ENCODE measurements at regions not wholly inside any gene's neighbourhood (a gene's known extent, or its start where the extent isn't known, plus 50 kb on each side); places are given as distances from the start of the nearest gene placed in this dataset.

DNA sequence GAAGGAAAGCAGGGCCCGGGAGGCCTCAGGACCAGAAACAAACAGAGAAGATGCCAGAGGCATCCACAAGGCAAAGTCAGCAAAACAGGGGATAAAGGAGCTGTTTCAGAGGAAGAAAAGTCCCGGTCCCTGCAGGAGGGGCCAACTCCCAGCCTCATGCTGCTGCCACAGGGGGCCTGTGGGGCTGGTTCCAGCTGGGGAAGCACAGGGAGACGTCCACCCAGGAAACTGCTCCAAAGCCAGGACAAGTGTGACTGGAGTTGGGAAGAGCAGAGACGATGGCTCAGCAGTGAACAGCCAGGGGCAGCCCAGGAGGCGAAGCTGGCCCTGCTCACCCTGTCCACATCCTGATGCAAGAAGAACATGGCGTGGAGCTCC lies 454.4 kb downstream of the BRD1 start:
- CTCF ChIA-PET = no interaction called here
- Histone ChIP-seq H3K27me3 (ENCODE audit: control insufficient read depth, insufficient read depth, low read length) (no peaks in the 10 kb centered on the region), H3K4me3 (ENCODE audit: low read depth, low read length) (no peak overlapping the region), H3K36me3 (ENCODE audit: control insufficient read depth, insufficient read depth, low read length) (no peaks in the 10 kb centered on the region)
- POLR2A ChIA-PET = no interaction called here
- TF ChIP-seq, protein P1, sequence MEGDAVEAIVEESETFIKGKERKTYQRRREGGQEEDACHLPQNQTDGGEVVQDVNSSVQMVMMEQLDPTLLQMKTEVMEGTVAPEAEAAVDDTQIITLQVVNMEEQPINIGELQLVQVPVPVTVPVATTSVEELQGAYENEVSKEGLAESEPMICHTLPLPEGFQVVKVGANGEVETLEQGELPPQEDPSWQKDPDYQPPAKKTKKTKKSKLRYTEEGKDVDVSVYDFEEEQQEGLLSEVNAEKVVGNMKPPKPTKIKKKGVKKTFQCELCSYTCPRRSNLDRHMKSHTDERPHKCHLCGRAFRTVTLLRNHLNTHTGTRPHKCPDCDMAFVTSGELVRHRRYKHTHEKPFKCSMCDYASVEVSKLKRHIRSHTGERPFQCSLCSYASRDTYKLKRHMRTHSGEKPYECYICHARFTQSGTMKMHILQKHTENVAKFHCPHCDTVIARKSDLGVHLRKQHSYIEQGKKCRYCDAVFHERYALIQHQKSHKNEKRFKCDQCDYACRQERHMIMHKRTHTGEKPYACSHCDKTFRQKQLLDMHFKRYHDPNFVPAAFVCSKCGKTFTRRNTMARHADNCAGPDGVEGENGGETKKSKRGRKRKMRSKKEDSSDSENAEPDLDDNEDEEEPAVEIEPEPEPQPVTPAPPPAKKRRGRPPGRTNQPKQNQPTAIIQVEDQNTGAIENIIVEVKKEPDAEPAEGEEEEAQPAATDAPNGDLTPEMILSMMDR (IDR thresholded peaks at IDR 0.05; ENCODE audit: insufficient read depth, low read depth, low read length) = no peak
- DNase-seq (ENCODE audit: low read depth) = no peak

DNA sequence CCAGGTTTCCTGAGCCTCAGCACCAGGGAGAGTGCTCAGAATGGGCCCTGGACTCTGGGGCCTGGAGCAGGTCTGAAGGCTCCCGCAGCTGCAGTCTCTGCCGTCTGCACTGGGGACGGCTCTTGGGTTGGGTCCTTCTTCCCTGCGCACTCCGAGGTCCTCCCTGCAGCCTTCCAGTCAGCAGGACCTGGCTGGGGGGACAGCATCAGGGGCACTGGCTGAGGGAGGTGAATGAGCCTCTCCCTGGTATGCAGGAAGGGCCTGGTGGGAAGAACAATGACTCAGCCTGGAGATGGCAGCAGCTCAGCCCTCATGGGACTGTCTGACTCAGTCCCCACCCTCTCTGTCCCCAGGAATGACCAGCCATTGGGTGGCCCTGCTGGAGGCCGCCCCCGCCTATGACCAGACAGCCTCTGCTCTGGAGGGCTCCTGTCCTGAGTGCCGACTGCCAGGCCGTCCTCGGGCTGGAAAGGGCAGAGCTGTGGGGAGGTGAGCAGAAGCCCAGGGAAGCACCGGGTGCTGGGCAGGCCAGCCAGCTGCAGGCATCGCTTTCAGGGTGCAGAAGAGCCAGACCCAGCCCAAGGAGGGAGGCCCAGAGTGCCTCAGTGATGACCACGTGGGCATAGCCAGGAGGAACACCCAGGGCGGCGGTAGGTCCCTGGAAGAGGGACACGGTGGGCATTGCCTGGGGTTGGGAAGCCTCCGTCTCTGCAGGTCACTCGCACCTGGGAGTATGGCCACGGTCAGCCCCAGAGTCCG lies 455.0 kb downstream of the BRD1 start:
- Histone ChIP-seq H3K27me3 (ENCODE audit: control insufficient read depth, insufficient read depth, low read length) (no peaks in the 10 kb centered on the region), H3K36me3 (ENCODE audit: control insufficient read depth, insufficient read depth, low read length) (no peaks in the 10 kb centered on the region), H3K4me3 (ENCODE audit: low read depth, low read length) (no peak overlapping the region)
- DNase-seq (ENCODE audit: low read depth) = no peak
- ChIA-PET CTCF (no interaction called here), POLR2A (no interaction called here)
- TF ChIP-seq, protein P1 (IDR thresholded peaks at IDR 0.05; ENCODE audit: insufficient read depth, low read depth, low read length) = no peak

DNA sequence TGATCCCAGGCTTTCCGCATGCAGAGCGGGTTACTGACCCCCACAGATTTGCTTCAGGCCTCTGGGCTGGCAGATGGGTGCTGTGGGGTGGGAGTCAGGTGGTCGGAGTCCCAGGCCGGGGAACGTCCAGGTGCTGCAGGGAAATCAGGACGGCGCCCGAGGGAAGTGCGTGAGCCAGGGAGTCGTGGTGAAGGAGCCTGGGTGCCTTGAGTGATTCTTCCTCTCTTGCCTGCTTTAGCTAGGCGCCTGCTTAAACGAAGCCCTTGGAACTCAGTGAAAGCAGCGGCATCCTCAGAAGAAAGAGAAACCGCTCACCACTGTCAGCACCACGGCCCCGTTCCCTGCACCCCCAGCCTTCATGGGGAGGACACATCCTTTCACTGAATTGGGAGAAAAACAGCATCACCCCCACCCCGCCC lies 455.6 kb downstream of the BRD1 start:
- no peak for DNase-seq (ENCODE audit: low read depth)
- no peak overlapping the region for H3K4me3 ChIP-seq (ENCODE audit: low read depth, low read length)
- ChIA-PET CTCF (no interaction called here), POLR2A (no interaction called here)
- no peaks in the 10 kb centered on the region for H3K36me3 ChIP-seq (ENCODE audit: control insufficient read depth, insufficient read depth, low read length)
- TF ChIP-seq, protein P1 (IDR thresholded peaks at IDR 0.05; ENCODE audit: insufficient read depth, low read depth, low read length) = no peak
- H3K27me3 ChIP-seq (ENCODE audit: control insufficient read depth, insufficient read depth, low read length) = no peaks in the 10 kb centered on the region

DNA sequence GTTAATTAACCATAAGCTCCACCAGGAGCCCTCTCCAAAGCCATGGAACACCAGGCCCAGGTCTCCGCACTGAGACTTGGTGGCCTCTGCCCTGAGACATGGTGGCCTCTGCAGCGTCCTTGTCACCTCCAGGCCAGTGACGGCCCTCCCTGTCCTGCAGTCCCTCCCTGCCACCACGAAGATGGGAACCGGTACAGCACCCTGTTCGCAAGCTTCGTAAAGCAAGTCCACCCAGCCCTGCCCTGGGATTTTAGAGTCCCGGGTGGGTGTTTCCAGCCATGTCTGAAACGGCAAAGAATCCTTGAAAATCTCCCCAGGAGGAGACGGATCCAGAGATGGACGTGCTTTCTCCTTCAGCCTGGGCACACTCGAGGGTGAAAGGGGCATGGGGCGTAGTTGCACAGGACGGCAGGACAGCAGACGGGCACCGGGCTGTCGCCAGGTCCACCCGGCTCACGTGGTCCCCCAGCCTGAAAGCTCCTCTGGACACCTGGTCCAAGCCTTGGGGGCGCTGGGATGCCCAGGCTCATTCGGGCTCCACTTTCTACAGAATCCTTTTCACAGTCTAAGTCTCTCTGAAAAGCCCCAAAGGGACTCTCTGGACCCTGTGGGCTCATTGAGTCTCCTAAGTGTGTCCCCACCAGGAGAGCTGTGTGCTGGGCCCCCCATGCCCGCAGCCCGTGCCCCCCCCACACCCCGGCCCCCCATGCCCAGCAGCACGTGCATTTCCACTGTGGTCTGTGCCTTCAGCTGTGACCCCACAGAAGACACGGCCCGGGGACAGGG lies 456.2 kb downstream of the BRD1 start:
- ChIA-PET POLR2A (no interaction called here), CTCF (no interaction called here)
- TF ChIP-seq, protein P1 (IDR thresholded peaks at IDR 0.05; ENCODE audit: insufficient read depth, low read depth, low read length) = no peak
- no peak for DNase-seq (ENCODE audit: low read depth)
- Histone ChIP-seq H3K4me3 (ENCODE audit: low read depth, low read length) (no peak overlapping the region), H3K36me3 (ENCODE audit: control insufficient read depth, insufficient read depth, low read length) (no peaks in the 10 kb centered on the region), H3K27me3 (ENCODE audit: control insufficient read depth, insufficient read depth, low read length) (no peaks in the 10 kb centered on the region)

DNA sequence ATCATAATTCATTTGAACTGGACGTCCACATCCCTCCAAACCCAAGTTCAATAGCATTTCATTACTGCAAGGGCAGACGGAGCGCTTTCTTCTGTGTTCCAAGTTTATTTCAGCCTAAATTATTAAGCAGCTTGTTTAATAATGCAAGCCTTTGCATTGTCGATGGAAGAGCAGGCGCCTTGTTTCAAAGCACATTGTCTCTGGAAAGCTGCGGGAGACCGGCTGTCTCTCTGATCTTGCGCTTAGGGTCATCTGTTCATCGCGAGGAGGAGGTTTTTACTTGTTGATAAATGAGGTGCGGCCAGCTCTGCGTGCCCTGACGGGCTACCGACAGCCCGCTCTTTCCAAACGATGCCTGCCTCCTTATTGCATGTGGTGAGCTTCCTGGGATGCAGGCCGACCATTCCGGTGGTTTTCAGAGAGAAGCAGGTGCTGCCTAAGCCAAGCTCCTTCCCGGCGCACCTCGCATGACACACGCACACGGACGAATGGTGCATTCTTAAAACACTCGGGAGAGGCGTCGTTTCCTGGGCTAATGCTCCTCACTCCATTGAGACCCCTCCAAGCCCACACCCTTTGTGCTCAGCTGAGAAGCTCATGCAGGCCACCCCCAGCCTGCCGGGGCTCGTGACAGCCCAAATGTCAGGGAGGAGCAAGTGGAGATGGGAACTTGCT lies 456.9 kb downstream of the BRD1 start:
- POLR2A ChIA-PET = no interaction called here
- TF ChIP-seq, protein P1 (IDR thresholded peaks at IDR 0.05; ENCODE audit: insufficient read depth, low read depth, low read length) = no peak
- CTCF ChIA-PET = no interaction called here
- no peak for DNase-seq (ENCODE audit: low read depth)
- Histone ChIP-seq H3K27me3 (ENCODE audit: control insufficient read depth, insufficient read depth, low read length) (no peaks in the 10 kb centered on the region), H3K4me3 (ENCODE audit: low read depth, low read length) (no peak overlapping the region), H3K36me3 (ENCODE audit: control insufficient read depth, insufficient read depth, low read length) (no peaks in the 10 kb centered on the region)

Data from BJ (cell line).